Progenitor cell of endocrine pancreas (in vitro differentiated cells): ENCODE measurements at regions not wholly inside any gene's neighbourhood (a gene's known extent, or its start where the extent isn't known, plus 50 kb on each side); places are given as distances from the start of the nearest gene placed in this dataset.
A peak's percentile ranks its signal among the peaks of the same experiment; 100 is the strongest.

Source experiments
- DNase-seq: peaks from one replicate; pipeline ENCODE4 v3.0.0; 2021; ENCODE audit warnings: low spot score; ENCODE audit not compliant: unreplicated experiment
- H3K27ac Mint-ChIP-seq: 2 replicates; pipeline ENCODE4 v1.8.0; 2021; ENCODE audit warnings: mild to moderate bottlenecking, moderate library complexity, mixed read lengths
- H3K27me3 Mint-ChIP-seq: 2 replicates; pipeline ENCODE4 v1.8.0; 2021; ENCODE audit warnings: mixed read lengths
- H3K36me3 Mint-ChIP-seq: 2 replicates; pipeline ENCODE4 v1.8.0; 2022; ENCODE audit warnings: mixed read lengths; ENCODE audit not compliant: insufficient read depth
- H3K4me1 Mint-ChIP-seq: 2 replicates; pipeline ENCODE4 v1.8.0; 2021; ENCODE audit warnings: low read depth, mixed read lengths
- H3K4me3 Mint-ChIP-seq: 2 replicates; pipeline ENCODE4 v1.8.0; 2021; ENCODE audit warnings: low read depth, mild to moderate bottlenecking, moderate library complexity, mixed read lengths
- H3K9me3 Mint-ChIP-seq: 2 replicates; pipeline ENCODE4 v1.8.0; 2021; ENCODE audit warnings: low read depth, mixed read lengths
- TF ChIP-seq, protein P1 (sequence below): fragments of 200-600 bp; sonication (generic); IDR thresholded peaks from one replicate; pipeline ENCODE4 v1.5.0; 2021; ENCODE audit warnings: antibody characterized with exemption, mild to moderate bottlenecking; ENCODE audit not compliant: unreplicated experiment

GRCh38 chr1:38581396-38581795 is 278.2 kb downstream of the RRAGC start:
- Mint-ChIP-seq H3K4me1 (peaks cover 5% of the 10 kb centered on the region), H3K4me3 (no peak overlapping the region), H3K27ac (no peak overlapping the region), H3K27me3 (peaks cover 69% of the 10 kb centered on the region), H3K9me3 (peaks cover 12% of the 10 kb centered on the region), H3K36me3 (no peaks in the 10 kb centered on the region)
- DNase-seq, result no peak
- TF ChIP-seq, protein P1, sequence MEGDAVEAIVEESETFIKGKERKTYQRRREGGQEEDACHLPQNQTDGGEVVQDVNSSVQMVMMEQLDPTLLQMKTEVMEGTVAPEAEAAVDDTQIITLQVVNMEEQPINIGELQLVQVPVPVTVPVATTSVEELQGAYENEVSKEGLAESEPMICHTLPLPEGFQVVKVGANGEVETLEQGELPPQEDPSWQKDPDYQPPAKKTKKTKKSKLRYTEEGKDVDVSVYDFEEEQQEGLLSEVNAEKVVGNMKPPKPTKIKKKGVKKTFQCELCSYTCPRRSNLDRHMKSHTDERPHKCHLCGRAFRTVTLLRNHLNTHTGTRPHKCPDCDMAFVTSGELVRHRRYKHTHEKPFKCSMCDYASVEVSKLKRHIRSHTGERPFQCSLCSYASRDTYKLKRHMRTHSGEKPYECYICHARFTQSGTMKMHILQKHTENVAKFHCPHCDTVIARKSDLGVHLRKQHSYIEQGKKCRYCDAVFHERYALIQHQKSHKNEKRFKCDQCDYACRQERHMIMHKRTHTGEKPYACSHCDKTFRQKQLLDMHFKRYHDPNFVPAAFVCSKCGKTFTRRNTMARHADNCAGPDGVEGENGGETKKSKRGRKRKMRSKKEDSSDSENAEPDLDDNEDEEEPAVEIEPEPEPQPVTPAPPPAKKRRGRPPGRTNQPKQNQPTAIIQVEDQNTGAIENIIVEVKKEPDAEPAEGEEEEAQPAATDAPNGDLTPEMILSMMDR, result no peak

DNA sequence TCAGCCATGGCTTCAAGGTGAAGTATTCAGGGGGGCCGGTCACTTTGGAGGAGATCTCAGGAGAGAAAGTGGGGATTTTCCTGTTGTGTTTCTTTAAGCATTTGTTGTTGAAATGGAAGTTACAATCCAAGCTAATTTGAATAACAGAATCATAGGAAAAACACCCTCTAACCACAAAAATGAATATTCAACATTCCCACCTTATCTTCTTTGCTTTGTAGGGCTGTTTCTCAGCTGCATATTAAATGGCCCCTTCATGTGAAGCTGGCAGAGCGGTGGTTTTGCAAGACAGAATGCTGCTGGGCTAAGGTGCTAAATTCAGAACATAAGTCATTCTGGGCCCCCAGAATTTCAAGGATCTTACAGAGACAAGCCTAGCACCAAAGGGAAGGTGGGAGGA is 279.0 kb downstream of the RRAGC start:
- H3K4me3 Mint-ChIP-seq, result no peak overlapping the region
- TF ChIP-seq, protein P1, result no peak
- no peak overlapping the region for H3K27ac Mint-ChIP-seq
- no peak for DNase-seq
- peaks cover 5% of the 10 kb centered on the region for H3K4me1 Mint-ChIP-seq
- H3K27me3 Mint-ChIP-seq, result peaks cover 75% of the 10 kb centered on the region
- H3K9me3 Mint-ChIP-seq, result peaks cover 12% of the 10 kb centered on the region
- H3K36me3 Mint-ChIP-seq, result no peaks in the 10 kb centered on the region

DNA sequence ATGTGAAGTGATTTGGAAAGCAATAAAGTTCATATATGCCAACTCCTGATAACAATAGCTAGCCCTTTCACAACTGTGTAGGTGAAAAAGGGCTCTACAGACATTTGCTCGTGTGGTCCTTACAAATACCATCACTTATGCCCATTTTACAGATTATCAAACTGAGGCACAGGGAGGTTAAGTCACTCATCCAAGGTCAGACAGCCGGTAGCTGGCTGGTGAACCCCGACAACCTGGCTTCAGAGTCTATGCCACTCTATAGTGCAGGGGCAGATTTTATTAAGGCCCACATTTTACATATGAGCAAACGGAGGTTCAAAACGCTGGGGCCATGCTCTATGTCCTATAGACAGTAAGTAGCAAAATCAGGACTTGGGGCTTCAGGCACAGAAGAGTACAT is 280.5 kb downstream of the RRAGC start:
- Mint-ChIP-seq H3K4me3 (peak overlapping the region; percentile 32), H3K9me3 (peaks cover 12% of the 10 kb centered on the region), H3K4me1 (peaks cover 5% of the 10 kb centered on the region), H3K27ac (no peak overlapping the region), H3K27me3 (peaks cover 77% of the 10 kb centered on the region), H3K36me3 (no peaks in the 10 kb centered on the region)
- TF ChIP-seq, protein P1, result no peak
- no peak for DNase-seq

DNA sequence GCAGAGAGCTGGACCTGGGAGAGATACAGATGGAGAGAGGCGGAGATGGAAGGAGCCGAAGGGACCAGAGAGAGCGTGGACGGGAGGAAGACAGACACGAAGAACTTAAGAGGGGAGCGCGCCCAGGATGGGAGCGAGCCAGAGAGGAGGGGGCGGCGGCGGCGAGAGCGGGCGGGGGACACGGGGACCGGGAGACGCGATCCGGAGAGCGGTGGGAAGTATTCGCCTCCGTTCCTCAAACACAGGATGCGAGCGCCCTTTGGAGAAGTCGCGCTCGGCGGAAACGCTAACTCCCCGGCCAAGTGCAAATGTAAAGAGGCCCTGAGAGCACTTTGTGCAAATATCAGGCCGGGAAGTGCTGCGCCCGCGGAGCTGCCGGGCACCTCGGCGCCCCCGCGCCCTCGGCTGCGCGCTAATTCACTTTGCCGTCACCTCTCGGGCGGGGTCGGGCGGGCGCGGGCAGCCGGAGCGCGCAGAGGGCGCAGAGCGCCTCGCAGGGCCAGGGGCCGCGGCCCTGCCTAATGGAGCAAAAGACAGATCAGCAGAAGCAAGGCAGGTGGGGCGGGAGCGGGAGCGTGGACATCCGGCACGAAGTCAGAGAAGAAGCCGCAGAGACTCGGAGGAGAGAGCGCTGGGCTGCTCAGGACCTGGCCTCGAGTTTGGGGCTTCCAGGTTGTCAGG is 281.2 kb downstream of the RRAGC start:
- Mint-ChIP-seq H3K9me3 (peaks cover 6% of the 10 kb centered on the region), H3K4me3 (peak overlapping the region; percentile 71), H3K36me3 (no peaks in the 10 kb centered on the region), H3K27ac (no peak overlapping the region), H3K27me3 (peaks cover 81% of the 10 kb centered on the region), H3K4me1 (peaks cover 5% of the 10 kb centered on the region)
- no peak for DNase-seq
- TF ChIP-seq, protein P1, result no peak

DNA sequence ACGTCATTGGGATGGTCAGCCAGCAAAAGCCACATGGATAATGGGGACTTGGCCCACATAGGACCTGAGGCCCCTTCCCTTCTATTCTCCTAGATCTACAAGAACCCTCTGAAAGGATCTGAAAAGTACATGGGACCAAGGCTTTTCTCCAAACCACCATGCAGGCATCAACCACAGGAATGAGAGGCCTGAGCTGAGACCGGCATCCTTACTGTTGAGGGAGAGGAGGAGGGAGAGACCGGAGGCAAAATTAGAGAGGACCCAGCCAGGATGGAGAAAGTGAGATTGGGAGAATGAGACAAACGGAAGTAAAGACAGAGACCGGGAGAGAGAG is 281.7 kb downstream of the RRAGC start:
- Mint-ChIP-seq H3K27me3 (peaks cover 82% of the 10 kb centered on the region), H3K36me3 (no peaks in the 10 kb centered on the region), H3K4me3 (peak overlapping the region; percentile 71), H3K27ac (no peak overlapping the region), H3K9me3 (peaks cover 4% of the 10 kb centered on the region), H3K4me1 (peaks cover 5% of the 10 kb centered on the region)
- TF ChIP-seq, protein P1, result no peak
- no peak for DNase-seq
